OCI-LY3 (cell line): ENCODE measurements at regions not wholly inside any gene's neighbourhood (a gene's known extent, or its start where the extent isn't known, plus 50 kb on each side); places are given as distances from the start of the nearest gene placed in this dataset.
A peak's percentile ranks its signal among the peaks of the same experiment; 100 is the strongest.

Experiments used
- H2AFZ ChIP-seq: fragments of 200-600, 300-600 bp; shearing (Covaris generic); 2 replicates; pipeline ENCODE4 v1.6.0; 2014; ENCODE audit warnings: antibody characterized with exemption, low read depth, low read length
- H3K27ac ChIP-seq: fragments of 200-600, 300-600 bp; sonication (generic); 2 replicates; pipeline ENCODE4 v1.5.1; 2014; ENCODE audit warnings: mild to moderate bottlenecking, low read length, moderate library complexity, mixed read lengths
- H3K27me3 ChIP-seq: fragments of 200-600, 300-600 bp; sonication (generic); 2 replicates; pipeline ENCODE4 v1.6.1; 2014; ENCODE audit warnings: low read depth, low read length, mixed read lengths
- H3K36me3 ChIP-seq: fragments of 200-600, 300-600 bp; sonication (generic); replicated peaks from 2 replicates; pipeline ENCODE3; 2014; ENCODE audit warnings: low read depth, low read length, mixed read lengths
- H3K4me1 ChIP-seq: fragments of 300-600, 200-600 bp; sonication (generic); 2 replicates; pipeline ENCODE4 v1.6.1; 2014; ENCODE audit warnings: low read length, mixed read lengths
- H3K4me2 ChIP-seq: fragments of 200-600, 300-600 bp; sonication (generic); 2 replicates; pipeline ENCODE4 v1.6.1; 2014; ENCODE audit warnings: low read length, mixed read lengths
- H3K4me3 ChIP-seq: fragments of 300-600, 200-600 bp; sonication (generic); 2 replicates; pipeline ENCODE4 v1.5.1; 2014; ENCODE audit warnings: antibody characterized with exemption, mild to moderate bottlenecking, low read length, moderate library complexity
- H3K79me2 ChIP-seq: fragments of 300-600, 200-600 bp; shearing (Covaris generic); 2 replicates; pipeline ENCODE4 v1.6.1; 2014; ENCODE audit warnings: mild to moderate bottlenecking, low read length, mixed read lengths
- H3K9ac ChIP-seq: fragments of 300-600, 200-600 bp; shearing (Covaris generic); 2 replicates; pipeline ENCODE4 v1.6.0; 2014; ENCODE audit warnings: mild to moderate bottlenecking, low read length, moderate library complexity
- H3K9me3 ChIP-seq: fragments of 200-600, 300-600 bp; shearing (Covaris generic); 2 replicates; pipeline ENCODE4 v1.6.1; 2014; ENCODE audit warnings: low read length, mixed read lengths; ENCODE audit not compliant: insufficient read depth
- H4K20me1 ChIP-seq: fragments of 200-600, 300-600 bp; sonication (generic); 2 replicates; pipeline ENCODE4 v1.6.1; 2016; ENCODE audit warnings: low read length, mixed read lengths; ENCODE audit not compliant: insufficient read depth
- EZH2phosphoT487 ChIP-seq: fragments of 200-600 bp; shearing (Covaris generic); IDR thresholded peaks from 2 replicates; pipeline ENCODE4 v1.6.1; 2018; ENCODE audit warnings: antibody characterized with exemption, mixed run types, low read depth
- TF ChIP-seq, protein P1 (sequence below): fragments of 200-600, 300-600 bp; sonication (generic); IDR thresholded peaks from 2 replicates; pipeline ENCODE4 v1.5.1; 2014; ENCODE audit warnings: antibody characterized with exemption, low read length, low read depth

GRCh38 chr11:103650330-103650729, 386.1 kb upstream of the DDI1 start:
- peak overlapping the region; percentile 32 for H3K4me2 ChIP-seq
- H3K9ac ChIP-seq, result no peak overlapping the region
- H3K27ac ChIP-seq, result peak overlapping the region; percentile 32
- TF ChIP-seq EZH2phosphoT487, result no peak
- TF ChIP-seq, protein P1, sequence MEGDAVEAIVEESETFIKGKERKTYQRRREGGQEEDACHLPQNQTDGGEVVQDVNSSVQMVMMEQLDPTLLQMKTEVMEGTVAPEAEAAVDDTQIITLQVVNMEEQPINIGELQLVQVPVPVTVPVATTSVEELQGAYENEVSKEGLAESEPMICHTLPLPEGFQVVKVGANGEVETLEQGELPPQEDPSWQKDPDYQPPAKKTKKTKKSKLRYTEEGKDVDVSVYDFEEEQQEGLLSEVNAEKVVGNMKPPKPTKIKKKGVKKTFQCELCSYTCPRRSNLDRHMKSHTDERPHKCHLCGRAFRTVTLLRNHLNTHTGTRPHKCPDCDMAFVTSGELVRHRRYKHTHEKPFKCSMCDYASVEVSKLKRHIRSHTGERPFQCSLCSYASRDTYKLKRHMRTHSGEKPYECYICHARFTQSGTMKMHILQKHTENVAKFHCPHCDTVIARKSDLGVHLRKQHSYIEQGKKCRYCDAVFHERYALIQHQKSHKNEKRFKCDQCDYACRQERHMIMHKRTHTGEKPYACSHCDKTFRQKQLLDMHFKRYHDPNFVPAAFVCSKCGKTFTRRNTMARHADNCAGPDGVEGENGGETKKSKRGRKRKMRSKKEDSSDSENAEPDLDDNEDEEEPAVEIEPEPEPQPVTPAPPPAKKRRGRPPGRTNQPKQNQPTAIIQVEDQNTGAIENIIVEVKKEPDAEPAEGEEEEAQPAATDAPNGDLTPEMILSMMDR, result no peak
- peaks cover 47% of the 10 kb centered on the region for H3K4me1 ChIP-seq
- no peaks in the 10 kb centered on the region for H3K27me3 ChIP-seq
- H3K4me3 ChIP-seq, result no peak overlapping the region
- H3K36me3 ChIP-seq, result no peaks in the 10 kb centered on the region
- no peak overlapping the region for H2AFZ ChIP-seq
- H3K9me3 ChIP-seq, result peaks cover 4% of the 10 kb centered on the region; the same call in 1 of the 2 replicates
- no peaks in the 10 kb centered on the region for H4K20me1 ChIP-seq
- no peaks in the 10 kb centered on the region for H3K79me2 ChIP-seq

- Histone ChIP-seq H3K4me1 (peaks cover 47% of the 10 kb centered on the region), H3K4me2 (no peak overlapping the region; the same call in 1 of the 2 replicates), H3K27me3 (no peaks in the 10 kb centered on the region), H3K9ac (no peak overlapping the region), H4K20me1 (no peaks in the 10 kb centered on the region), H3K4me3 (no peak overlapping the region), H3K27ac (no peak overlapping the region), H3K36me3 (no peaks in the 10 kb centered on the region), H2AFZ (no peak overlapping the region), H3K79me2 (no peaks in the 10 kb centered on the region), H3K9me3 (peaks cover 4% of the 10 kb centered on the region; the same call in 1 of the 2 replicates)
- TF ChIP-seq EZH2phosphoT487, result no peak
- TF ChIP-seq, protein P1, result no peak
Measured at GRCh38 chr11:103651341-103651998, 385.0 kb upstream of the DDI1 start.

- Histone ChIP-seq H3K9ac (no peak overlapping the region), H3K27ac (no peak overlapping the region)
Measured at GRCh38 chr11:103652013-103652412, 384.4 kb upstream of the DDI1 start.

GRCh38 chr11:103656382-103656781, 380.1 kb upstream of the DDI1 start:
- Histone ChIP-seq H3K9me3 (peaks cover 4% of the 10 kb centered on the region; the same call in 1 of the 2 replicates), H2AFZ (no peak overlapping the region), H3K36me3 (no peaks in the 10 kb centered on the region), H4K20me1 (no peaks in the 10 kb centered on the region), H3K27ac (no peak overlapping the region), H3K79me2 (no peaks in the 10 kb centered on the region), H3K27me3 (no peaks in the 10 kb centered on the region), H3K9ac (no peak overlapping the region), H3K4me1 (peaks cover under 1% of the 10 kb centered on the region; the same call in 1 of the 2 replicates), H3K4me2 (no peak overlapping the region), H3K4me3 (no peak overlapping the region)
- TF ChIP-seq EZH2phosphoT487, result no peak
- TF ChIP-seq, protein P1, result no peak

More at GRCh38 chr11:103652013-103652412, 384.4 kb upstream of the DDI1 start:
- H3K4me3 ChIP-seq, result no peak overlapping the region
- H2AFZ ChIP-seq, result no peak overlapping the region
- H3K4me1 ChIP-seq, result peaks cover 44% of the 10 kb centered on the region
- no peak overlapping the region for H3K4me2 ChIP-seq
- H4K20me1 ChIP-seq, result no peaks in the 10 kb centered on the region
- no peaks in the 10 kb centered on the region for H3K79me2 ChIP-seq
- H3K27me3 ChIP-seq, result no peaks in the 10 kb centered on the region
- TF ChIP-seq EZH2phosphoT487, result no peak
- TF ChIP-seq, protein P1, result no peak
- H3K9me3 ChIP-seq, result peaks cover 4% of the 10 kb centered on the region; the same call in 1 of the 2 replicates
- H3K36me3 ChIP-seq, result no peaks in the 10 kb centered on the region
